IPS DF 6.9 (cell line): ENCODE measurements at regions not wholly inside any gene's neighbourhood (a gene's known extent, or its start where the extent isn't known, plus 50 kb on each side); places are given as distances from the start of the nearest gene placed in this dataset.

Experiments
- DNase-seq: peaks from one replicate; pipeline ENCODE4 v3.0.0-alpha.2; 2013; ENCODE audit warnings: low read depth, low spot score
- H3K27ac ChIP-seq: one replicate; pipeline ENCODE4 v1.5.1; 2013; ENCODE audit warnings: low read length, control low read depth
- H3K27me3 ChIP-seq: 2 replicates; pipeline ENCODE4 v1.6.1; 2013; ENCODE audit warnings: mild to moderate bottlenecking, low read length; ENCODE audit not compliant: control insufficient read depth, insufficient read depth
- H3K36me3 ChIP-seq: 2 replicates; pipeline ENCODE4 v1.6.1; 2013; ENCODE audit warnings: low read length; ENCODE audit not compliant: control insufficient read depth, insufficient read depth
- H3K4me1 ChIP-seq: 2 replicates; pipeline ENCODE4 v1.6.1; 2013; ENCODE audit warnings: low read length; ENCODE audit not compliant: control insufficient read depth, insufficient read depth
- H3K4me3 ChIP-seq: 2 replicates; pipeline ENCODE4 v1.5.1; 2013; ENCODE audit warnings: mild to moderate bottlenecking, low read length
- H3K9me3 ChIP-seq: 2 replicates; pipeline ENCODE4 v1.6.1; 2013; ENCODE audit warnings: low read length, inconsistent platforms; ENCODE audit not compliant: control insufficient read depth, insufficient read depth
- WGBS: extraction: QIAGEN DNeasy Blood & Tissue Kit; methylation state at CpG from one replicate; pipeline ENCODE4 v1.1.7; 2013; ENCODE audit warnings: mixed read lengths, missing lambda C conversion rate; ENCODE audit not compliant: insufficient read length, insufficient coverage; 5-methylcytosine and 5-hydroxymethylcytosine counted together

GRCh38 chr4:146029939-146030710 lies 91.5 kb upstream of the ZNF827 start:
- 100% methylated on average over 2 of the region's 8 CpGs for WGBS
- DNase-seq = no peak
- Histone ChIP-seq H3K9me3 (no peaks in the 10 kb centered on the region), H3K4me1 (peaks cover 3% of the 10 kb centered on the region; the same call in 1 of the 2 replicates), H3K27ac (no peak overlapping the region), H3K36me3 (no peaks in the 10 kb centered on the region), H3K4me3 (no peak overlapping the region), H3K27me3 (no peaks in the 10 kb centered on the region; the same call in 1 of the 2 replicates)

- Histone ChIP-seq H3K27me3 (no peaks in the 10 kb centered on the region; the same call in 1 of the 2 replicates), H3K9me3 (no peaks in the 10 kb centered on the region), H3K4me1 (peaks cover 3% of the 10 kb centered on the region; the same call in 1 of the 2 replicates), H3K4me3 (no peak overlapping the region), H3K27ac (no peak overlapping the region), H3K36me3 (no peaks in the 10 kb centered on the region)
- no peak for DNase-seq
- WGBS = no CpG with 5 or more reads among the region's 3 CpGs
These were observed 90.5 kb upstream of the ZNF827 start for GRCh38 chr4:146029147-146029546.

DNA sequence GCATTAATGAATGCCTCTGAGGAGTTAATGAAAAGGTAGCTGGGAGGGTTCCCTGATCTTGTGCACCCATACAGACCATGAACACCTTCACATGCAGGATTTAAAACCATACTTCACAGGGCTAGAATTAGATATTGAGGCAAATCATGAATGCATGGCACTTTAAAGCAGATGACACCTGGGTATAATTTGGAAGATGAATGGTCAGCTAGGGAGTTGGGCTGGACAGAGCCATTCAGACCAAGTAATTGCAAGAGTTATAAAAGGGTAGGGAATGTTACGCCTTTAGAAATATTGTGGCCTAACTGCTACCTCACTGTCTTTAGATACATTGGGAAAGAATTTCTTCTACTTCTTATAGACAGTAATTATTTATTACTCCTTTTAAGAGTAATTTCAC lies 89.1 kb upstream of the ZNF827 start:
- Histone ChIP-seq H3K4me1 (no peaks in the 10 kb centered on the region; the same call in none of the 2 replicates), H3K4me3 (no peak overlapping the region), H3K9me3 (no peaks in the 10 kb centered on the region), H3K27me3 (no peaks in the 10 kb centered on the region; the same call in 1 of the 2 replicates), H3K27ac (no peak overlapping the region), H3K36me3 (no peaks in the 10 kb centered on the region)
- no CpG with 5 or more reads among the region's 1 CpG for WGBS
- DNase-seq = no peak

- no peak for DNase-seq
- Histone ChIP-seq H3K27ac (no peak overlapping the region), H3K4me3 (no peak overlapping the region), H3K4me1 (no peaks in the 10 kb centered on the region; the same call in 1 of the 2 replicates), H3K9me3 (no peaks in the 10 kb centered on the region), H3K27me3 (no peaks in the 10 kb centered on the region), H3K36me3 (no peaks in the 10 kb centered on the region)
- no CpG with 5 or more reads among the region's 3 CpGs for whole genome bisulfite sequencing
These were observed 84.8 kb upstream of the ZNF827 start for GRCh38 chr4:146023334-146023967.

- Histone ChIP-seq H3K36me3 (no peaks in the 10 kb centered on the region), H3K4me3 (no peak overlapping the region), H3K9me3 (no peaks in the 10 kb centered on the region), H3K4me1 (no peaks in the 10 kb centered on the region; the same call in 1 of the 2 replicates), H3K27me3 (no peaks in the 10 kb centered on the region), H3K27ac (no peak overlapping the region)
- no peak for DNase-seq
These were observed 83.9 kb upstream of the ZNF827 start for GRCh38 chr4:146022541-146022940.

DNA sequence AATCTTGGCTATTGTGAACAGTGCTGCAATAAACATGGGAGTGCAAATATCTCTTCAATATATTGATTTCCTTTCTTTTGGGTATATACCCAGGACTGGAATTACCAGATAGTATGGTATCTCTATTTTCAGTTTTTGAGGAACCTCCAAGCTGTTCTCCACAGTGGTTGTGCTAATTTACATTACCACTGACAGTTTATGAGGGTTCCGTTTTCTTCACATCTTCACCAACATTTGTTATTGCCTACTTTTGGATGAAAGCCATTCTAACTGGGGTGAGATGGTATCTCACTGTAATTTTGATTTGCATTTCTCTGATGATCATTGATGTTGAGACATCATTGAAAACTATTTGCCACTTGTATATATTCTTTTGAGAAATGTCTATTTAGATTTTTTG lies 79.6 kb upstream of the ZNF827 start:
- H3K4me3 ChIP-seq = no peak overlapping the region
- no CpG with 5 or more reads among the region's 1 CpG for WGBS
- no peaks in the 10 kb centered on the region for H3K9me3 ChIP-seq
- no peak overlapping the region for H3K27ac ChIP-seq
- no peaks in the 10 kb centered on the region for H3K4me1 ChIP-seq
- no peak for DNase-seq
- H3K27me3 ChIP-seq = no peaks in the 10 kb centered on the region
- no peaks in the 10 kb centered on the region for H3K36me3 ChIP-seq

DNA sequence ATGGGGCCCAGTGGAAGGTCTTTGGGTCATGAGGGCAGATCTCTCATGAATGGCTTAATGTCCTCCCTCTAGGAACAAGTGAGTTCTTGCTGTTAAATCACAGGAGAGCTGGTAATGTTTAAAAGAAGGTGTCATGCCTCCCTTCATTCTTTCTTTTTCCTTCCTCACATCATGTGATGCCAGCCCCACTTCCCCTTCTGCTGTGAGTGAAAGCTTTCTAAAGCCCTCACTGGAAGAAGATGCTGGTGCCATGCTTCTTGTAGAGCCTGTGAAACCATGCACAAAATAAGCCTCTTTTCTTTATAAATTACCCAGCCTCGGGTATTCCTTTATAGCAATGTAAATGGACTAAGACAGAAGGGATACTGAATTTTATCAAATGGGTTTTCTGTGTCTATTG lies 66.1 kb upstream of the ZNF827 start:
- no peaks in the 10 kb centered on the region for H3K27me3 ChIP-seq
- no peak overlapping the region for H3K4me3 ChIP-seq
- no peaks in the 10 kb centered on the region for H3K4me1 ChIP-seq
- no peak for DNase-seq
- no CpG with 5 or more reads among the region's 1 CpG for WGBS
- H3K9me3 ChIP-seq = no peaks in the 10 kb centered on the region
- no peaks in the 10 kb centered on the region for H3K36me3 ChIP-seq
- no peak overlapping the region for H3K27ac ChIP-seq

DNA sequence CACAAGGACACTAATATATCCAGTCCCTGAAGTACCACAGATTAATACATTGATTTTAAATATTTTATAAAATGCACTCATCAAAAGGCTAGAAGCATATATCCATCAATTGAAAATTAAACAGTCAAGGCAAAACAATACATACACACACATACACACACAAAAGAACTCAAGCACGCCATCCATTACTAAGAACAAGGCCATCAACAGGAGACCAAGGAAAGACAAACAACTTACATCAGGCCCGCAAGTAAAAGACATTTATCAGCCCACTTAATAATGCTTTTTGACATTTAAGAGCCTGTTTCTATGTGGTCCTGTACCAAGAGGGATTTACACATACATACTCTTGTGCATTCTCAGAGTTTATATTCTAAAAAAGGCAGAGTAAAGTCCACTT lies 50.0 kb upstream of the ZNF827 start:
- no peak for DNase-seq
- H3K4me1 ChIP-seq = no peaks in the 10 kb centered on the region
- no peaks in the 10 kb centered on the region for H3K9me3 ChIP-seq
- no peak overlapping the region for H3K4me3 ChIP-seq
- H3K36me3 ChIP-seq = no peaks in the 10 kb centered on the region
- no peaks in the 10 kb centered on the region for H3K27me3 ChIP-seq
- no CpG with 5 or more reads among the region's 2 CpGs for WGBS
- H3K27ac ChIP-seq = no peak overlapping the region
